Prostate gland (tissue), 2 donors: ENCODE measurements at regions not wholly inside any gene's neighbourhood (a gene's known extent, or its start where the extent isn't known, plus 50 kb on each side); places are given as distances from the start of the nearest gene placed in this dataset.

ENCODE experiments used
- POLR2A ChIP-seq: fragments of 450-650 bp; IDR thresholded peaks from one replicate; pipeline ENCODE4 v1.6.1; 2016; ENCODE audit warnings: antibody characterized with exemption, mild to moderate bottlenecking
- POLR2AphosphoS5 ChIP-seq: sonication (generic); formaldehyde crosslinking; IDR thresholded peaks from one replicate; pipeline ENCODE4 v1.6.1; 2017; ENCODE audit warnings: antibody characterized with exemption
- TF ChIP-seq, protein P1 (sequence below), 4 experiments: fragments of 200-600 bp in 2 of 4; fragments of 450-650 bp in 2 of 4; sonication (generic) in 2 of 4; IDR thresholded peaks; 1 replicate in 3 of 4; 2 replicates in 1 of 4; pipeline ENCODE4 v1.5.1; 2016 to 2019; ENCODE audit warnings: antibody characterized with exemption in 4 of 4, mild to moderate bottlenecking in 2 of 4, moderate library complexity in 2 of 4

DNA sequence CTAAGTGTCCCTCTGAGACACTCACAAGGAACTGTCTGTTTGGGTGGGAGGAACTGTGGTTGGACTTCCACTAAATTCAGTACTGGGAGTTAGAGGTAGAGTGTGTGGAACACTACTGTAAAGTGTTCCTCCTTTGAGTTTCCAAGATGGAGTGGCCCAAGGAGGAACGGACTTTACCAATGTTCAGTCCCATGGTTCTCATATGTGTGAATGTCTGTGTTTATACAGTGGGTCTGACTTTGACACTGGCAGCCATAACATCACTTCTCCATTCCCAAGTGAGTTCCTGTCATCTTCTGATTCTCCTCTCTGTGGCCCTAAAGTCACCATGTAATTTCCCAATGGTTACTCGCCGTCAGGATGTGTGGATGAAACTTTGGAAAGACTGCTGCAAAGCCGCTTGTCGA, 136.8 kb upstream of the SERP2 start:
- TF ChIP-seq POLR2A (no peak), POLR2AphosphoS5 (no peak)
- TF ChIP-seq, protein P1, sequence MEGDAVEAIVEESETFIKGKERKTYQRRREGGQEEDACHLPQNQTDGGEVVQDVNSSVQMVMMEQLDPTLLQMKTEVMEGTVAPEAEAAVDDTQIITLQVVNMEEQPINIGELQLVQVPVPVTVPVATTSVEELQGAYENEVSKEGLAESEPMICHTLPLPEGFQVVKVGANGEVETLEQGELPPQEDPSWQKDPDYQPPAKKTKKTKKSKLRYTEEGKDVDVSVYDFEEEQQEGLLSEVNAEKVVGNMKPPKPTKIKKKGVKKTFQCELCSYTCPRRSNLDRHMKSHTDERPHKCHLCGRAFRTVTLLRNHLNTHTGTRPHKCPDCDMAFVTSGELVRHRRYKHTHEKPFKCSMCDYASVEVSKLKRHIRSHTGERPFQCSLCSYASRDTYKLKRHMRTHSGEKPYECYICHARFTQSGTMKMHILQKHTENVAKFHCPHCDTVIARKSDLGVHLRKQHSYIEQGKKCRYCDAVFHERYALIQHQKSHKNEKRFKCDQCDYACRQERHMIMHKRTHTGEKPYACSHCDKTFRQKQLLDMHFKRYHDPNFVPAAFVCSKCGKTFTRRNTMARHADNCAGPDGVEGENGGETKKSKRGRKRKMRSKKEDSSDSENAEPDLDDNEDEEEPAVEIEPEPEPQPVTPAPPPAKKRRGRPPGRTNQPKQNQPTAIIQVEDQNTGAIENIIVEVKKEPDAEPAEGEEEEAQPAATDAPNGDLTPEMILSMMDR (IDR thresholded peaks at IDR 0.05), result no peak
